Bronchial epithelial cell (primary cell): ENCODE measurements at regions not wholly inside any gene's neighbourhood (a gene's known extent, or its start where the extent isn't known, plus 50 kb on each side); places are given as distances from the start of the nearest gene placed in this dataset.

Experiments
- DNase-seq: peaks from one replicate; pipeline ENCODE4 v3.0.0-alpha.2; 2010; ENCODE audit warnings: low read depth
- FAIRE-seq: peaks from 2 replicates; lab custom pipeline; 2011; peaks lifted over from hg19 to GRCh38; lab: Jason Lieb, UNC
- H3K27me3 ChIP-seq: 2 replicates; pipeline ENCODE4 v1.5.1; 2011; ENCODE audit warnings: low read length; ENCODE audit not compliant: control insufficient read depth, insufficient read depth
- H3K36me3 ChIP-seq: 2 replicates; pipeline ENCODE4 v1.5.1; 2011; ENCODE audit warnings: low read length; ENCODE audit not compliant: control insufficient read depth, insufficient read depth
- H3K4me3 ChIP-seq: 2 replicates; pipeline ENCODE4 v1.5.1; 2011; ENCODE audit warnings: mild to moderate bottlenecking, low read depth, low read length, control low read depth
- CTCF ChIP-seq: IDR thresholded peaks from 2 replicates; pipeline ENCODE4 v1.5.1; 2011; ENCODE audit warnings: mild to moderate bottlenecking, moderate library complexity, low read length, control low read depth, inconsistent platforms; ENCODE audit not compliant: insufficient read depth, severe bottlenecking

DNA sequence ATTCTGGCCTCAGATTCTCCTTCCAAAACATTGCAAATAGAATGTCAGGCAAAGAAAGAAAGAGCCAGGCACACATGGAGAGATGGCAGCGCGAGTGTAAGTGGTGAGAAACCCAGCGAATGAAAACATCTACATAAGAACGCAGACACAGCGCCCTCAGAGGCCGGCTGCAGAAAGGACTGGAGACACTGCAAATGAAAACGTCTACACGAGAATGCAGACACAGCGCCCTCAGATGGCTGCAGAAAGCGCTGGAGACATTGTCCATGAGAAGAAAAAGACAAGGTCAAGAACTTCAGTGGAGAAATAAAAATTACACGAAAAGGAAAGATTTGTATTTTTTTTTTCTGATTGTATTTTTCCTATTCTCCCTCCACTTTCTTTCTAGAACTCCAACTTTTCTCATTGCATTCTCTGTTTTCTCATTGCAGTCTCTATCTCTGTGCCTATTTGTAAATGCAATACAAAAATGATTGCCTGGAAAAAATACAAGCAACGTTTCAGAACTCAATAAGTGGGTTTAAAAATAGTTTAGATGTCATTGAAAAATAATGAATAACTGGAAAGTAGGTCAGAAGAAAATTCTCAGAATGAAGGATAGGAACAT, 117.9 kb upstream of the LPCAT1 start:
- DNase-seq (peak; percentile 79), FAIRE-seq (no peak)
- peak; percentile 89 for TF ChIP-seq CTCF
- Histone ChIP-seq H3K27me3 (peaks cover 19% of the 10 kb centered on the region), H3K36me3 (no peaks in the 10 kb centered on the region), H3K4me3 (no peak overlapping the region)

DNA sequence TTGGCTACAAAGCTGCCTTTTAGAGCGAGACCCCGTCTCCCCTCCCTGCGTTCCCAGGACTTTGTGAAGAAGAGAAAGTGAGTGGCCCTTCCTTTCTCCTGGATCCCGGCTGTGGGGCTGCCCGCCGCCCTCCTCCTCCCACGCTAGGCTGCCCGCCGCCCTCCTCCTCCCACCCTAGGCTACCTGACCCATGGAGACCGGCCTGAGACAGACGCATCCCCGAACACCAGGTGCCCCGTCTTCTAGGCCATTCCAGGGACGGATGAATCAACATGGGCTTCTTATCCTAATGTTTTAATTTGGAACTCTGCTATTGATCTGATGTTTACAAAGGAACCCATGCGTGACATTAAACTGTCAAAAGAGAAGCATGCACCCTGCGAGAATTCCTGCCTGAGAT, 117.3 kb upstream of the LPCAT1 start:
- FAIRE-seq (no peak), DNase-seq (no peak)
- no peak for TF ChIP-seq CTCF
- H3K27me3 ChIP-seq, result peaks cover 19% of the 10 kb centered on the region
- H3K36me3 ChIP-seq, result no peaks in the 10 kb centered on the region
- H3K4me3 ChIP-seq, result no peak overlapping the region

DNA sequence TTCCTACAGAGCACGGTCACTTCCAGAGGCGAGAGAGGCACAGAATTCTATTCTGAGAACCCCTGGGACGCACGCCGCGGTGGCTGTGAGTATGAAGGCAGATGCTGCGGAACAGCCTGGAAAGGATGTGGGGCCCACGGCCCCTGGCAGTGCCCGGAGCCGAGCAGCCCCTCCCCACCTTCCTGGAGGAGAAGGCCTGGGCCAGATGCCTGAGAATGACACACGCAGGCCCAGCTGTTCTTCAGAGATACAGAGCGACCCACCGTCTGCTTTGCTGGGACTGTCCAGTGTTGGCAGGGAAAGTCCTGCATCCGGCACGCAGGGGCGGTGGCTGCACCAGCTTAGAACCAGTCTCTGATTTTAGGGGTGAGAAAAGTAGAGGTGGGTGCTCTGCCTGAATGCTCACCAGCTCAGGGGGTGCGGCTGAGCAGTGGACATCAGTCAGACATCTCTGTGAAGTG, 116.7 kb upstream of the LPCAT1 start:
- no peak for TF ChIP-seq CTCF
- FAIRE-seq, result no peak
- no peak for DNase-seq
- H3K36me3 ChIP-seq, result no peaks in the 10 kb centered on the region
- no peak overlapping the region for H3K4me3 ChIP-seq
- peaks cover 19% of the 10 kb centered on the region for H3K27me3 ChIP-seq

DNA sequence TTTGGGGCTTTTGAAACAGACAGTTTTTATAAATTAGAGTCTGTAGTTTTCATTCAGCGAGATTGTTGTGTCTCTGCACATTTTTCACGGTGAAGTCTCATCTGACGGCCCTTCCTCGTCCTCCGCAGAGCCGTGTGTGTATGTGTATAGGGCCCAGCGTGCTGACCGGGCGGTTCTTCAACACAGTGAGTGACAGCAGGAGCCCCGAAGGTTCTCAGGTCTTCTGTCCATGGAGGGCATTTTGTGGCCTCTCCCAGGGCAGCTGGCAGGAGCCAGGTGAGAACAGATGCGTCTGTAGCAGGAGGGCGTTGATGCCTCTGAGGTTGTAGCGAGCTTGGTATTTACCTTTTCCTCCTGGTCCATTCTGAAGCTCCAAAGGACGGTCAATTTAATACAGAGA, 116.0 kb upstream of the LPCAT1 start:
- Histone ChIP-seq H3K27me3 (peaks cover 13% of the 10 kb centered on the region), H3K4me3 (no peak overlapping the region), H3K36me3 (no peaks in the 10 kb centered on the region)
- FAIRE-seq, result no peak
- TF ChIP-seq CTCF, result no peak
- no peak for DNase-seq

DNA sequence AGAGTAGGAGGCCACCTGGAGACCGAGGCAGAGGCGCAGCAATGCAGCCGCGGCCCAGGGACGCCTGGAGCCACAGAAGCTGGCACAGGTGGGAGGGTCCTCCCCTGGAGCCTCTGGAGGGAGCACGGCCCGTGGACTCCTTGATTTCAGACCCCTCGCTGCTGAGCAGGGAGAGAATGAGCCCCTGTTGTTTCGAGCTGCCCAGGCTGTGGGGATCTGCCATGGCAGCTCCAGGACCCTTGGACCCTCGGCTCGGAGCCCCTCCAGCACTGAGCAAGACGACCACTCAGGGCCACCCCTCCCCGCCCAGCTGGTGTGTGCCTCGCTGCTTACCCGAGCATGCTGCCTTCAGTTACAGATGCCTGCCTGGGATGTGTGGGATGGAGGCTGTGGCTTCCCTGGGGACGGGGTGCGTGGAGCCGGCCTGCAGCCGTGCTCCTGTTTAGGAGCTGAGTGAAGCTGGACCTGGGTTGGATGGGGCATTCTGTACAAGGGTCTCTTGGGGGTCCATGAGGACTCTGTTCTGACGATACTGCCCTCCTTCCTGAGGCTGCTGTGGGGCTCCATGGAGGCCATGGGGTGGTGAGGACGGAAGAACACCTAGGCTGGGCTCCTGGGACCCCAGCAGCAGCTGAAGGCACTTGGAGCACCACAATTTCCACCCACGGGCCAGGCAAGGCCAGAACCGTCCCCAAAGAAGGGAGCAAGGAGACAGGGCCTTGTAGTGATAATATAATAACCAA, 115.1 kb upstream of the LPCAT1 start:
- DNase-seq (no peak), FAIRE-seq (no peak)
- Histone ChIP-seq H3K36me3 (no peaks in the 10 kb centered on the region), H3K27me3 (peaks cover 8% of the 10 kb centered on the region), H3K4me3 (no peak overlapping the region)
- TF ChIP-seq CTCF, result no peak
